Upper lobe of left lung (tissue), 4 donors: ENCODE measurements at regions not wholly inside any gene's neighbourhood (a gene's known extent, or its start where the extent isn't known, plus 50 kb on each side); places are given as distances from the start of the nearest gene placed in this dataset.

Source experiments
- CTCF ChIP-seq, 6 experiments: fragments of 450-650 bp in 4 of 6; fragments of 200-600 bp in 2 of 6; sonication (generic) in 2 of 6; IDR thresholded peaks; one replicate each; pipeline ENCODE4 v1.5.1; 2016 to 2019; ENCODE audit warnings: antibody characterized with exemption in 6 of 6
- EP300 ChIP-seq, 4 donors: sonication (generic); formaldehyde crosslinking; IDR thresholded peaks; one replicate each; pipeline ENCODE4 v1.5.1; 2017; ENCODE audit warnings: antibody characterized with exemption in 4 of 4, control low read depth in 2 of 4
- POLR2A ChIP-seq, 4 donors: fragments of 450-650 bp; IDR thresholded peaks; one replicate each; pipeline ENCODE4 v1.5.1; 2016 to 2017; ENCODE audit warnings: antibody characterized with exemption in 4 of 4, mild to moderate bottlenecking in 2 of 4
- POLR2AphosphoS5 ChIP-seq, 2 donors: sonication (generic); formaldehyde crosslinking; IDR thresholded peaks; one replicate each; pipeline ENCODE4 v1.5.1; 2017; ENCODE audit warnings: antibody characterized with exemption in 2 of 2

DNA sequence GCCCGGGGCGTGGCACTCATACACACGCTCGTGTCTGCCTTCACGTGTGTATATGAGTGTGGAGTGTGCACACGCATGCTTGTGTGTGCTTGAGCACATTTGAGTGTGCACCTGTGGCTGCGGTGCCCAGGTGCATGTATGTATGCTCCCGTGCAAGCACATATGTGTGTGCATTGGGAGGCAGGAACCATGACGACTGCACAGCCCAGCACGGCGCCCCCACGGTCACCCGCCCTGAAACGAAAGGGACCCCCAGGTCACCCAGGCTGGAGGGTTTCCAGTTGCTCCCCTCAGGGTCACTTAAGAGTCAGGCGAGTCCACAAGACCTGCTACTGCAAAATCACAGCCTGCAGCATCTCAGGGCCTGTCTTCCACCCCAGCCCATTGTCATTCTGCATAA is 94.7 kb downstream of the YTHDF1 start:
- TF ChIP-seq EP300 (IDR thresholded peaks at IDR 0.05) (no peak), CTCF (IDR thresholded peaks at IDR 0.05) (no peak), POLR2AphosphoS5 (IDR thresholded peaks at IDR 0.05) (no peak), POLR2A (IDR thresholded peaks at IDR 0.05) (no peak)
